NCI-H1436 treated with DMSO at 0.1 percent for 48 hours (cell line): ENCODE measurements at regions not wholly inside any gene's neighbourhood (a gene's known extent, or its start where the extent isn't known, plus 50 kb on each side); places are given as distances from the start of the nearest gene placed in this dataset.
"Not testable (repeated sequence)": the region's sequence is repeated elsewhere in the genome, so short reads cannot be mapped to it uniquely, and the experiment has no call there.

ENCODE experiments used
- DNase-seq: peaks from one replicate; lab custom pipeline; 2025; lab: John Stamatoyannopoulos, UW

GRCh38 chr3:161691677-161692076 is 195.1 kb downstream of the OTOL1 start:
- no peak for DNase-seq

GRCh38 chr3:161694682-161695564 is 198.3 kb downstream of the OTOL1 start:
- DNase-seq: no peak

- DNase-seq: no peak
Measured at GRCh38 chr3:161695811-161696210, 199.2 kb downstream of the OTOL1 start.

GRCh38 chr3:161700998-161701397 is 204.4 kb downstream of the OTOL1 start:
- no peak for DNase-seq

GRCh38 chr3:161707253-161707652 is 210.6 kb downstream of the OTOL1 start:
- DNase-seq: not testable (repeated sequence)

GRCh38 chr3:161713731-161714130 is 217.1 kb downstream of the OTOL1 start:
- DNase-seq: no peak

- DNase-seq: no peak
Measured at GRCh38 chr3:161731968-161732367, 235.4 kb downstream of the OTOL1 start.

GRCh38 chr3:161737171-161737570 is 240.6 kb downstream of the OTOL1 start:
- no peak for DNase-seq

GRCh38 chr3:161740421-161740820 is 243.8 kb downstream of the OTOL1 start:
- DNase-seq: no peak

GRCh38 chr3:161744366-161744765 is 247.8 kb downstream of the OTOL1 start:
- DNase-seq: no peak

GRCh38 chr3:161745741-161746140 is 249.1 kb downstream of the OTOL1 start:
- DNase-seq: no peak

- no peak for DNase-seq
Measured at GRCh38 chr3:161748049-161748448, 251.4 kb downstream of the OTOL1 start.

- DNase-seq: no peak
Measured at GRCh38 chr3:161754420-161755053, 257.9 kb downstream of the OTOL1 start.

- DNase-seq: no peak
Measured at GRCh38 chr3:161759444-161759843, 262.8 kb downstream of the OTOL1 start.

- DNase-seq: no peak
Measured at GRCh38 chr3:161766331-161766730, 269.7 kb downstream of the OTOL1 start.

GRCh38 chr3:161770484-161771386 is 274.1 kb downstream of the OTOL1 start:
- no peak for DNase-seq

GRCh38 chr3:161781381-161781780 is 284.8 kb downstream of the OTOL1 start:
- DNase-seq: no peak

- no peak for DNase-seq
Measured at GRCh38 chr3:161793194-161793930, 296.8 kb downstream of the OTOL1 start.

- no peak for DNase-seq
Measured at GRCh38 chr3:161794551-161794950, 297.9 kb downstream of the OTOL1 start.

GRCh38 chr3:161796312-161796711 is 299.7 kb downstream of the OTOL1 start:
- DNase-seq: no peak

- no peak for DNase-seq
Measured at GRCh38 chr3:161796780-161797179, 300.2 kb downstream of the OTOL1 start.

- no peak for DNase-seq
Measured at GRCh38 chr3:161798016-161798415, 301.4 kb downstream of the OTOL1 start.
